ENCODE measurements at regions not wholly inside any gene's neighbourhood (a gene's known extent, or its start where the extent isn't known, plus 50 kb on each side); places are given as distances from the start of the nearest gene placed in this dataset.

GRCh38 chr6:8192067-8192466 lies 89.7 kb upstream of the EEF1E1 start (continued):
- TF ChIP-seq PRDM15 (CRISPR knock-in tag; IDR thresholded peaks at IDR 0.05) (no peak), MYC (IDR thresholded peaks at IDR 0.05; ENCODE audit: insufficient read depth, insufficient read length, insufficient replicate concordance, low read length, severe bottlenecking) (no peak), TCF12 (IDR thresholded peaks at IDR 0.05; ENCODE audit: low read depth, low read length) (no peak), NFIC (IDR thresholded peaks at IDR 0.05; ENCODE audit: low read depth, low read length) (no peak), RUNX3 (IDR thresholded peaks at IDR 0.05; ENCODE audit: low read length) (no peak)

- H3K79me2 ChIP-seq (ENCODE audit: control insufficient read depth, insufficient read depth, low read length), result no peaks in the 10 kb centered on the region
- H3K27ac ChIP-seq (ENCODE audit: control insufficient read depth, insufficient read depth), result no peak overlapping the region
- ChIA-PET RAD21 (ENCODE audit: unreplicated experiment) (interaction anchor here (0.5 kb wide), 1 partner anchor 52 kb away, joined by 3 read pairs; no protein-coding TSS in a partner anchor), POLR2A (no interaction called here), SMC1A (ENCODE audit: uncharacterized antibody, unreplicated experiment) (no interaction called here), CTCF (interaction anchor here (0.7 to 1.7 kb wide), 3 partner anchors 14 to 38 kb away, joined by 3 to 4 read pairs (median 3); no protein-coding TSS in a partner anchor)
- BruUV-seq (replicated peaks), result no TSS peak
- FAIRE-seq (no peak), ATAC-seq (no peak), DNase-seq (ENCODE audit: low read depth, low spot score) (no peak)
- in situ Hi-C loops (cut with MboI), result no loop called here
- H3K36me3 ChIP-seq (ENCODE audit: control insufficient read depth in 2 of 2, insufficient read depth in 2 of 2, low read length in 1 of 2), result no peaks in the 10 kb centered on the region
- WGBS (ENCODE audit: insufficient coverage, insufficient replicate concordance, low lambda C conversion rate, missing lambda C conversion rate), result 40% methylated on average over 7 of the region's 7 CpGs
- no peaks in the 10 kb centered on the region for H4K20me1 ChIP-seq (ENCODE audit: control insufficient read depth, insufficient read depth)
- intact Hi-C loops (cut with micrococcal nuclease; ENCODE audit: unreplicated experiment), result no loop called here
- no peak overlapping the region for H2AFZ ChIP-seq (ENCODE audit: control insufficient read depth, low read depth, low read length)
- H3K4me2 ChIP-seq (ENCODE audit: control insufficient read depth, insufficient read depth), result no peak overlapping the region
- H3K9me3 ChIP-seq (replicated peaks; ENCODE audit: control insufficient read depth, insufficient read depth, low read length), result no peaks in the 10 kb centered on the region
- H3K4me1 ChIP-seq (ENCODE audit: control insufficient read depth, insufficient read depth, low read length), result no peaks in the 10 kb centered on the region
- H3K27me3 ChIP-seq (replicated peaks in 1 of 2; ENCODE audit: control insufficient read depth in 2 of 2, insufficient read depth in 2 of 2, low read length in 1 of 2), result no peaks in the 10 kb centered on the region
- H3K9ac ChIP-seq (ENCODE audit: control insufficient read depth, insufficient read depth, low read length), result no peak overlapping the region
- TF ChIP-seq CREB1 (IDR thresholded peaks at IDR 0.05; ENCODE audit: low read depth) (no peak), ZBTB40 (IDR thresholded peaks at IDR 0.05; ENCODE audit: borderline replicate concordance) (no peak), NR2F1 (conservative IDR thresholded peaks at IDR 0.05) (no peak), POU2F2 (IDR thresholded peaks at IDR 0.05; ENCODE audit: borderline replicate concordance, low read depth, low read length) (no peak), MAX (IDR thresholded peaks at IDR 0.05; ENCODE audit: low read depth, low read length) (no peak), NFYB (IDR thresholded peaks at IDR 0.05; ENCODE audit: insufficient read depth, low read depth, low read length) (no peak)
- no peak overlapping the region for H3K4me3 ChIP-seq
Observed at GRCh38 chr6:8191629-8192028, 89.3 kb upstream of the EEF1E1 start.
